Right lobe of liver (tissue), 4 donors: ENCODE measurements at regions not wholly inside any gene's neighbourhood (a gene's known extent, or its start where the extent isn't known, plus 50 kb on each side); places are given as distances from the start of the nearest gene placed in this dataset.

ENCODE experiments used
- POLR2A ChIP-seq: fragments of 450-650 bp; IDR thresholded peaks from one replicate; pipeline ENCODE4 v1.6.1; 2017; ENCODE audit warnings: antibody characterized with exemption, mild to moderate bottlenecking
- TF ChIP-seq, protein P1 (sequence below), 4 donors: fragments of 200-600 bp in 3 of 4; fragments of 450-650 bp in 1 of 4; IDR thresholded peaks; one replicate each; pipeline versions ENCODE4 v1.5.1 to v1.8.0; 2016 to 2022; ENCODE audit warnings: antibody characterized with exemption in 4 of 4, mild to moderate bottlenecking in 2 of 4
- donor health status: DM: no; HTN: no; CAD: no.
- donor health status: DM: no; HTN: no; CAD: no.
- donor health status: DM: no; HTN: yes; CAD: no.

- TF ChIP-seq POLR2A, result no peak
- TF ChIP-seq, protein P1, sequence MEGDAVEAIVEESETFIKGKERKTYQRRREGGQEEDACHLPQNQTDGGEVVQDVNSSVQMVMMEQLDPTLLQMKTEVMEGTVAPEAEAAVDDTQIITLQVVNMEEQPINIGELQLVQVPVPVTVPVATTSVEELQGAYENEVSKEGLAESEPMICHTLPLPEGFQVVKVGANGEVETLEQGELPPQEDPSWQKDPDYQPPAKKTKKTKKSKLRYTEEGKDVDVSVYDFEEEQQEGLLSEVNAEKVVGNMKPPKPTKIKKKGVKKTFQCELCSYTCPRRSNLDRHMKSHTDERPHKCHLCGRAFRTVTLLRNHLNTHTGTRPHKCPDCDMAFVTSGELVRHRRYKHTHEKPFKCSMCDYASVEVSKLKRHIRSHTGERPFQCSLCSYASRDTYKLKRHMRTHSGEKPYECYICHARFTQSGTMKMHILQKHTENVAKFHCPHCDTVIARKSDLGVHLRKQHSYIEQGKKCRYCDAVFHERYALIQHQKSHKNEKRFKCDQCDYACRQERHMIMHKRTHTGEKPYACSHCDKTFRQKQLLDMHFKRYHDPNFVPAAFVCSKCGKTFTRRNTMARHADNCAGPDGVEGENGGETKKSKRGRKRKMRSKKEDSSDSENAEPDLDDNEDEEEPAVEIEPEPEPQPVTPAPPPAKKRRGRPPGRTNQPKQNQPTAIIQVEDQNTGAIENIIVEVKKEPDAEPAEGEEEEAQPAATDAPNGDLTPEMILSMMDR (IDR thresholded peaks at IDR 0.05), result no peak
These were observed 162.8 kb downstream of the SMAD6 start for GRCh38 chr15:66864871-66865281.
